Urothelium cell line (cell line): ENCODE measurements at regions not wholly inside any gene's neighbourhood (a gene's known extent, or its start where the extent isn't known, plus 50 kb on each side); places are given as distances from the start of the nearest gene placed in this dataset.
"Not testable (repeated sequence)": the region's sequence is repeated elsewhere in the genome, so short reads cannot be mapped to it uniquely, and the experiment has no call there.

ENCODE experiments used
- DNase-seq: peaks from one replicate; pipeline ENCODE4 v3.0.0; 2011; ENCODE audit warnings: low spot score, mixed read lengths
- FAIRE-seq: peaks from 2 replicates; lab custom pipeline; 2011; peaks lifted over from hg19 to GRCh38; lab: Jason Lieb, UNC

- no peak for FAIRE-seq
- no peak for DNase-seq
Observed at GRCh38 chr1:94304553-94304952, 67.2 kb upstream of the ARHGAP29 start.

GRCh38 chr1:94303005-94303404 is 65.6 kb upstream of the ARHGAP29 start:
- DNase-seq (no peak), FAIRE-seq (no peak)

GRCh38 chr1:94302497-94302896 is 65.1 kb upstream of the ARHGAP29 start:
- FAIRE-seq (no peak), DNase-seq (no peak)

- FAIRE-seq (no peak), DNase-seq (no peak)
Observed at GRCh38 chr1:94301186-94301585, 63.8 kb upstream of the ARHGAP29 start.

- FAIRE-seq: no peak
- DNase-seq: no peak
Observed at GRCh38 chr1:94300731-94301130, 63.3 kb upstream of the ARHGAP29 start.

DNA sequence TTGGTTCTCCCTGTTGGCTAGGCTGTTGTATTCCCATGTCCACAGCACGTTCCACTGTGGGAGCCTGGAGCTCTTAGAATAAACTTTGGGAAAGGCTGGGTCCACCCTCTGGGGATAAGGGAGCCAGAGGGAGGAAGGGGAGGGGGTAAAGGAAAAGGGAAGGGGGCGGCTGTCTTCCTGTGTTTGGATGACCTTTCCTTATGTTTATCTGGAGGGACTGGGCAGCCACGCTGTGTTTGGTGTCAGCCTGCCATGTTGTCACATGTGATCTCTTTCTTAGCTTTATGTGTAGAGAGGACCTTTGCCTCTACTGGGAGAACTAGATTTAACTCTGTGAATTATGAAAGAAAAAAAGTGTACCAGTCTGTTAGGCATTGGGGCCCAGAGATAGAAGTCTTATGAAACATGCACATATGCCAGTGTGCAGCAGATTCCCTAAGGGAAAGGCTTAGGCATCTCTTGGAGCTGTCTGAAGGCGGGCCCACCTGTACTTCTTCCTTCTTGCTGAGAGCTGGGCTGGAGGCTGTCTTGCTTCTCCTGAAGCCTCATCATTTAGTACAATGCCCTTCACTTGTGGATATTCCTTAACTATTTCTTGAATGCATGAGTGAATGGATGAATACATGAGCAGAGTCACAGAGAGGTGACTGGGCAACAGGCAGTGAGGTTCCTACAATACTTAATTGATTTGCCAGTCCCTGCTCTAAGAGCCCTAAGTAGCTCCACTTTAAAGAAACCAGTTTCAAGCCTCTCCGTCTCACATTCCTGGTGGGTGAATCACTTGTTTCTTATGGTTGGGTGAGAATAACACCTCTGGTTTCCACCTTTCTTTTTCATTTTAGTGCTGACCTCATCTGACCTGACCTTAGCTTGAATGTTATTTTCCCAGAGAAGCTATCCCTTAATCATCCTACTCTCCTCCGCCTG is 62.5 kb upstream of the ARHGAP29 start:
- FAIRE-seq (no peak), DNase-seq (peak; percentile 75)

GRCh38 chr1:94298861-94299260 is 61.5 kb upstream of the ARHGAP29 start:
- FAIRE-seq (no peak), DNase-seq (no peak)

DNA sequence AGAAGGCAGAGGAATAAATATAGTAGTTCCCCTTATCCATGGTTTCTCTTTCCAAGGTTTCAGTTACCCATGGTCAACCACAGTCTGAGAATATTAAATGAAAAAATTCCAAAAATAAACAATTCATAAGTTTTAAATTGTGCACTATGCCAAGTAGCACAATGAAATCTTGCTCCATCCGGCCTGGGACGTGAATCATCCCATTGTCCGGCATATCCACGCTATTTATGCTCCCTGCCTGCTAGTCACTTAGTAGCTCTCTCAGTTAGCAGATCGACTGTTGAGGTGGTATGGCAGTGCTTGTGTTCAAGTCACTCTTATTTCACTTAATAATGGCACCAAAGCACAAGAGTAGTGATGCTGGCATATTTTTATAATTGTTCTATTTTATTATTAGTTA is 58.6 kb upstream of the ARHGAP29 start:
- DNase-seq (peak; percentile 40), FAIRE-seq (no peak)

DNA sequence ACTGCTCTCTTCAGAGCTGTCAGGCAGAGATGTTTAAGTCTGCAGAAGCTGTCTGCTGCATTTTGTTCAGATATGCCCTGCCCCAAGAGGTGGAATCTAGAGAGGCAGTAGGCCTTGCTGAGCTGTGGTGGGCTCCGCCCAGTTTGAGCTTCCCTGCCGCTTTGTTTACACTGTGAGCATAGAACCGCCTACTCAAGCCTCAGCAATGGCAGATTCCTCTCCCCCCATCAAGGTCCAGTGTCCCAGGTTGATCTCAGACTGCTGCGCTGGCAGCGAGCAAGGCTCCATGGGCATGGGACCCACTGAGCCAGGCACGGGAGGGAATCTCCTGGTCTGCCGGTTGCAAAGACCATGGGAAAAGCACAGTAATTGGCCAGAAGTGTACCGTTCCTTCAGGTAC is 55.6 kb upstream of the ARHGAP29 start:
- DNase-seq, FAIRE-seq: not testable (repeated sequence)

GRCh38 chr1:94289244-94289643 is 51.9 kb upstream of the ARHGAP29 start:
- not testable (repeated sequence) for FAIRE-seq, DNase-seq
